Transverse colon (tissue), 4 donors: ENCODE measurements at regions not wholly inside any gene's neighbourhood (a gene's known extent, or its start where the extent isn't known, plus 50 kb on each side); places are given as distances from the start of the nearest gene placed in this dataset.

ENCODE experiments used
- DNase-seq: peaks from one replicate; pipeline ENCODE4 v3.0.0-alpha.2; 2019
- H3K27ac ChIP-seq, 4 donors: fragments of 200-600 bp; sonication (generic); 2 replicates each; pipeline ENCODE4 v1.5.1; 2016 to 2018; ENCODE audit warnings: inconsistent platforms in 4 of 4
- H3K27me3 ChIP-seq: fragments of 200-600 bp; sonication (generic); 2 replicates; pipeline ENCODE4 v1.5.1; 2017; ENCODE audit warnings: inconsistent platforms
- H3K36me3 ChIP-seq, 4 donors: fragments of 200-600 bp; sonication (generic); 2 replicates each; pipeline ENCODE4 v1.5.1; 2017 to 2019; ENCODE audit warnings: inconsistent platforms in 4 of 4
- H3K4me1 ChIP-seq, 4 donors: fragments of 200-600 bp; sonication (generic); 2 replicates each; pipeline ENCODE4 v1.5.1; 2017 to 2020; ENCODE audit warnings: inconsistent platforms in 4 of 4
- H3K4me3 ChIP-seq, 4 donors: fragments of 200-600 bp; sonication (generic); 1 replicate in 1 of 4; 2 replicates in 3 of 4; pipeline versions ENCODE4 v1.5.1 to v1.6.1; 2017 to 2019; ENCODE audit warnings: inconsistent platforms in 4 of 4
- H3K9me3 ChIP-seq, 2 donors: fragments of 200-600 bp; sonication (generic); 2 replicates each; pipeline ENCODE4 v1.5.1; 2017 to 2019; ENCODE audit warnings: inconsistent platforms in 2 of 2
- EP300 ChIP-seq: sonication (generic); formaldehyde crosslinking; IDR thresholded peaks from one replicate; pipeline ENCODE4 v1.6.1; 2017; ENCODE audit warnings: antibody characterized with exemption, low read depth
- POLR2A ChIP-seq: fragments of 450-650 bp; IDR thresholded peaks from one replicate; pipeline ENCODE4 v1.6.1; 2016; ENCODE audit warnings: antibody characterized with exemption, mild to moderate bottlenecking, moderate library complexity
- POLR2AphosphoS5 ChIP-seq, 3 donors: sonication (generic); formaldehyde crosslinking; IDR thresholded peaks; one replicate each; pipeline ENCODE4 v1.6.1; 2016; ENCODE audit warnings: antibody characterized with exemption in 3 of 3
- WGBS, 2 donors: methylation state at CpG; one replicate each; pipeline ENCODE4 v1.1.5; 2018; ENCODE audit warnings: low coverage in 1 of 2; 5-methylcytosine and 5-hydroxymethylcytosine counted together
- in situ Hi-C, 4 donors: fragments of 200-750 bp; cut with MboI; loops; one replicate each; pipeline versions ENCODE4 v1.15.0 to v1.15.1; 2017; ENCODE audit warnings: low sequenced_read_pairs in 3 of 4, low pct_ligation_motif_present in 1 of 4, low pct_unique_long_range_greater_than_20kb in 1 of 4
- intact Hi-C: fragments of 100-400 bp; cut with DNase I; formaldehyde crosslinking; loops from one replicate; pipeline ENCODE4 v1.15.1; 2023; ENCODE audit warnings: low total_unique reads
- TF ChIP-seq, protein P1 (sequence below), 5 experiments: fragments of 200-600 bp in 3 of 5; fragments of 450-650 bp in 2 of 5; sonication (generic) in 3 of 5; IDR thresholded peaks; 1 replicate in 2 of 5; 2 replicates in 3 of 5; pipeline ENCODE4 v1.5.1; 2016 to 2017; ENCODE audit warnings: antibody characterized with exemption in 5 of 5, inconsistent platforms in 3 of 5, mild to moderate bottlenecking in 2 of 5, moderate library complexity in 1 of 5

DNA sequence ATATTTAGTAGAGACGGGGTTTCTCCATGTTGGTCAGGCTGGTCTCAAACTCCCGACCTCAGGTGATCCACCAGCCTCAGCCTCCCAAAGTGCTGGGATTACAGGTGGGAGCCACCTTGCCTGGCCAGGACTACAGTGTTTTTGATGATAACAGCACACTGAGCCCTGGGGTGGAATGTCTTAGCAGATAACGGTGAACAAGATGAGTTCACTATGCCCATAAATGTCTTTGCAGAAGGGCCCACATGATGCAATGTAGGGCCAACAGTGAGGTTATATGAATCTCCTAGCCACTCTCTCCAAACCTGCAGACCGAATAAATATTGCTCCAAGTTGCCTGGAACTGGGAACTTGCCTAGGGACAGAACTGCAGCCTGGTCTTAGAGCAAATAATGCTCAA lies 235.1 kb downstream of the COG6 start:
- Histone ChIP-seq H3K4me3 (no peak overlapping the region), H3K36me3 (no peaks in the 10 kb centered on the region), H3K9me3 (no peaks in the 10 kb centered on the region), H3K27me3 (no peaks in the 10 kb centered on the region), H3K4me1 (peaks cover 0 to 3% (median 0%) of the 10 kb centered on the region in 4 donors), H3K27ac (no peak overlapping the region)
- TF ChIP-seq EP300 (no peak), POLR2A (no peak), POLR2AphosphoS5 (IDR thresholded peaks at IDR 0.05) (no peak)
- TF ChIP-seq, protein P1, sequence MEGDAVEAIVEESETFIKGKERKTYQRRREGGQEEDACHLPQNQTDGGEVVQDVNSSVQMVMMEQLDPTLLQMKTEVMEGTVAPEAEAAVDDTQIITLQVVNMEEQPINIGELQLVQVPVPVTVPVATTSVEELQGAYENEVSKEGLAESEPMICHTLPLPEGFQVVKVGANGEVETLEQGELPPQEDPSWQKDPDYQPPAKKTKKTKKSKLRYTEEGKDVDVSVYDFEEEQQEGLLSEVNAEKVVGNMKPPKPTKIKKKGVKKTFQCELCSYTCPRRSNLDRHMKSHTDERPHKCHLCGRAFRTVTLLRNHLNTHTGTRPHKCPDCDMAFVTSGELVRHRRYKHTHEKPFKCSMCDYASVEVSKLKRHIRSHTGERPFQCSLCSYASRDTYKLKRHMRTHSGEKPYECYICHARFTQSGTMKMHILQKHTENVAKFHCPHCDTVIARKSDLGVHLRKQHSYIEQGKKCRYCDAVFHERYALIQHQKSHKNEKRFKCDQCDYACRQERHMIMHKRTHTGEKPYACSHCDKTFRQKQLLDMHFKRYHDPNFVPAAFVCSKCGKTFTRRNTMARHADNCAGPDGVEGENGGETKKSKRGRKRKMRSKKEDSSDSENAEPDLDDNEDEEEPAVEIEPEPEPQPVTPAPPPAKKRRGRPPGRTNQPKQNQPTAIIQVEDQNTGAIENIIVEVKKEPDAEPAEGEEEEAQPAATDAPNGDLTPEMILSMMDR (IDR thresholded peaks at IDR 0.05), result no peak
- WGBS, 2 donors, result 83% methylated on average over 4 of the region's 4 CpGs; no CpG with 5 or more reads in 1 of the 2 donors
- DNase-seq, result no peak
- in situ Hi-C loops, result no loop called here
- intact Hi-C loops, result no loop called here

DNA sequence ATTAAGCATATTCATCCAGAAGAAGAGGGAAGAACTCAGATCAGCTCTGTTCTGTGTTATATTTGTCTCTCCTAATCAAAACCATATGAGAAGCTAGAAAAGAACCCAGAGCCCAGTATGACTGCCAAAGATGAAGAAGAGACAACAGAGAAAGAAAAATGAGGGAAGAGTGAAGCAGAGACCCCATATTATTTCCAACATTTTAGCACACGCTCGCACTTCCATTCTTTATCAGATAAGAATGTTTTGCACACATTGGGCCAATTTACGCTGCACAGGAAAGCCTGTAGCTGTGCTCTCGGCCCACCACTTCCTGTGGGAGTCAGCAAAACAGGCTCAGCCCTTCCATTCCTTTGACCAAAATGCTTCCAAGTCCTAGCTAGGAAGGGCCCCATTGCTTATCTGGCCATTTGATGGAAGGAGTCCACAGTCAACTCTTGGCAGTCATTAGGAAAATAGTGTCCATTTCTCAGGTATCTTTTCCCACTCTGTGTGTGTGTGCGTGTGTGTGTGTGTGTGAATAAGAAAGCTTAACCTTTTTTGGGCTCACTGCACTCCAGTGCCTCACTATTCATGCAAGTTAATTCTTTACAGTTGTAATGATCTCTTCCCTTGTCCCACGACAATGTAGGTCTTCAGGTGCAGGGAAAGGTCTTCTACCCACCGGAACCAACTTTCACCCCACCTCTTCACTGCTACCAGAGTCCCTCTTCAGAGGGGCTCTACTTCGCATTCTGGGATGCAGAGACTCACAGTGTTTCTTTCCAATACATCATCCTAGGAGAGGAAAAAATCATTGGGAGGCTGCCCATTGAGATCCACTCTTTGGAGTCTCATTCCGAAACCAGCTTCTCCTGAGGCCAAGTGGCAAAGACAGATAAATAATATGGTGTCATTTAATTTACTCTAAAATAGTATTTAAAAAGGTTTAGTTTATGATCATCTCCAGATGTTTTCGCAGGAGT lies 237.5 kb downstream of the COG6 start:
- Histone ChIP-seq H3K27me3 (no peaks in the 10 kb centered on the region), H3K27ac (no peak overlapping the region), H3K9me3 (no peaks in the 10 kb centered on the region), H3K36me3 (no peaks in the 10 kb centered on the region), H3K4me3 (no peak overlapping the region), H3K4me1 (no peaks in the 10 kb centered on the region)
- no peak for TF ChIP-seq POLR2A
- no peak for TF ChIP-seq POLR2AphosphoS5 (IDR thresholded peaks at IDR 0.05)
- TF ChIP-seq, protein P1 (IDR thresholded peaks at IDR 0.05), result no peak
- TF ChIP-seq EP300, result no peak
- in situ Hi-C loops (no loop called here), intact Hi-C loops (no loop called here)
- WGBS, 2 donors, result 67 to 69% methylated on average over 9 to 10 of the region's 10 CpGs
- DNase-seq, result no peak

DNA sequence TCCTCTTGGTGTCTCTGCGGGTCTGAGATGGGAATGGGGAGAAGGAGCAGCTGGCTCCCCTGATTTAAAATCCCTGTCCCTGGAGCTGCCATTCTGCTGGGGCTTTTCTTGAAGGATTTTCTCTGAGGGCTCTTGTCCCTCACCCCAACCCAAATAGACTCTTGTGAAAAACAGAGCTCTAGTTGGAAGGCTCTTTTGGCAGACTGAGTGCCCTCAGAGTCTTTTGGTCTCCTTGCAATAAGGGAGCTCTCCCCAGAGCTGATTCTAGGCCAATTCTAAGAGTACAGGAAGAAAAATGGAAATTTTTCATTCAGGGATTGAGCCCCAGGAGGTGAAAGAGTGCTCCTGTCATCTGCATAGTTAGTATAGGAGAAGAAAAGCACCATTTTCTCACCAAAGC lies 238.3 kb downstream of the COG6 start:
- no peak overlapping the region for H3K27ac ChIP-seq
- H3K36me3 ChIP-seq, result no peaks in the 10 kb centered on the region
- TF ChIP-seq POLR2AphosphoS5 (IDR thresholded peaks at IDR 0.05), result no peak
- TF ChIP-seq, protein P1 (IDR thresholded peaks at IDR 0.05), result no peak
- no peak for TF ChIP-seq POLR2A
- no peak for TF ChIP-seq EP300
- H3K27me3 ChIP-seq, result no peaks in the 10 kb centered on the region
- in situ Hi-C loops (no loop called here), intact Hi-C loops (no loop called here)
- no peaks in the 10 kb centered on the region for H3K9me3 ChIP-seq
- no peak overlapping the region for H3K4me3 ChIP-seq
- H3K4me1 ChIP-seq, result no peaks in the 10 kb centered on the region
- WGBS, 2 donors, result 95% methylated on average over 1 of the region's 1 CpG; no CpG with 5 or more reads in 1 of the 2 donors
- DNase-seq, result no peak

DNA sequence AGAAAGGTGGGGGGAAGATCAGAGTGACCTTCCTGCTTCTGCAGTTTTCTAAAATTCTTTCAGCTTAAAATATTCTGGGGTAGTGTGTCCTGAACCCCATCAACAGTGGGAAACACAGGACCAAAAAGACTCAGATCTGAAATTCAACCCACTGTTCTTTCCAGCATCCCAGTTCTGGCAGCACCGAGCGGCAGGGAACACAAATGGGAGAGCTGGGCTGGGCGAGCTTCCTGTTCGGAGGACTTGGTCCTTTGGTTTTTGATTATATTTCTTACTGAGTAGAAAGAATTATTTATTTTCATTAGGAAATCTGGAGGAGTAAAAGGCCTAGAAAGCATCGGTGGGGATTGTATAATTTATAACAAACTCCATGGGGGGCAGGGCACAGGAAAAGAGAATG lies 239.1 kb downstream of the COG6 start:
- H3K27ac ChIP-seq, result no peak overlapping the region
- H3K4me3 ChIP-seq, result no peak overlapping the region
- no peak for DNase-seq
- intact Hi-C loops (no loop called here), in situ Hi-C loops (no loop called here)
- H3K4me1 ChIP-seq, result no peaks in the 10 kb centered on the region
- TF ChIP-seq POLR2AphosphoS5 (IDR thresholded peaks at IDR 0.05) (no peak), EP300 (no peak), POLR2A (no peak)
- TF ChIP-seq, protein P1 (IDR thresholded peaks at IDR 0.05), result no peak
- no peaks in the 10 kb centered on the region for H3K9me3 ChIP-seq
- WGBS, 2 donors, result 62 to 88% methylated on average over 5 of the region's 5 CpGs
- H3K27me3 ChIP-seq, result no peaks in the 10 kb centered on the region
- H3K36me3 ChIP-seq, result no peaks in the 10 kb centered on the region
